Endothelial cell of umbilical vein (primary cell): ENCODE measurements at regions not wholly inside any gene's neighbourhood (a gene's known extent, or its start where the extent isn't known, plus 50 kb on each side); places are given as distances from the start of the nearest gene placed in this dataset.

Experiments used
- POLR2A ChIP-seq: IDR thresholded peaks from 2 replicates; pipeline ENCODE4 v1.6.1; 2012; ENCODE audit warnings: low read depth, mild to moderate bottlenecking, control low read depth, low read length
- POLR2AphosphoS5 ChIP-seq: IDR thresholded peaks from 2 replicates; pipeline ENCODE4 v1.6.1; 2012; ENCODE audit warnings: low read depth, mild to moderate bottlenecking, control low read depth, low read length, moderate library complexity; ENCODE audit not compliant: insufficient read depth
- TF ChIP-seq, protein P1 (sequence below), 2 donors: IDR thresholded peaks; 1 replicate in 1 of 2; 2 replicates in 1 of 2; pipeline ENCODE4 v1.5.1; 2011; ENCODE audit warnings: low read length in 2 of 2, mild to moderate bottlenecking in 2 of 2, moderate library complexity in 2 of 2, control low read depth in 1 of 2, inconsistent platforms in 1 of 2, low read depth in 1 of 2; ENCODE audit not compliant: insufficient read depth in 1 of 2; ENCODE audit errors: extremely low read depth in 1 of 2

GRCh38 chr9:115650768-115651167 lies 502.8 kb upstream of the PAPPA start:
- TF ChIP-seq, protein P1, sequence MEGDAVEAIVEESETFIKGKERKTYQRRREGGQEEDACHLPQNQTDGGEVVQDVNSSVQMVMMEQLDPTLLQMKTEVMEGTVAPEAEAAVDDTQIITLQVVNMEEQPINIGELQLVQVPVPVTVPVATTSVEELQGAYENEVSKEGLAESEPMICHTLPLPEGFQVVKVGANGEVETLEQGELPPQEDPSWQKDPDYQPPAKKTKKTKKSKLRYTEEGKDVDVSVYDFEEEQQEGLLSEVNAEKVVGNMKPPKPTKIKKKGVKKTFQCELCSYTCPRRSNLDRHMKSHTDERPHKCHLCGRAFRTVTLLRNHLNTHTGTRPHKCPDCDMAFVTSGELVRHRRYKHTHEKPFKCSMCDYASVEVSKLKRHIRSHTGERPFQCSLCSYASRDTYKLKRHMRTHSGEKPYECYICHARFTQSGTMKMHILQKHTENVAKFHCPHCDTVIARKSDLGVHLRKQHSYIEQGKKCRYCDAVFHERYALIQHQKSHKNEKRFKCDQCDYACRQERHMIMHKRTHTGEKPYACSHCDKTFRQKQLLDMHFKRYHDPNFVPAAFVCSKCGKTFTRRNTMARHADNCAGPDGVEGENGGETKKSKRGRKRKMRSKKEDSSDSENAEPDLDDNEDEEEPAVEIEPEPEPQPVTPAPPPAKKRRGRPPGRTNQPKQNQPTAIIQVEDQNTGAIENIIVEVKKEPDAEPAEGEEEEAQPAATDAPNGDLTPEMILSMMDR (IDR thresholded peaks at IDR 0.05; ENCODE audit: extremely low read depth in 1 of 2, insufficient read depth in 1 of 2, low read depth in 1 of 2, low read length in 2 of 2): no peak
- TF ChIP-seq POLR2A (no peak), POLR2AphosphoS5 (no peak)
